GM21367 (cell line): ENCODE measurements at regions not wholly inside any gene's neighbourhood (a gene's known extent, or its start where the extent isn't known, plus 50 kb on each side); places are given as distances from the start of the nearest gene placed in this dataset.
"Not testable (repeated sequence)": the region's sequence is repeated elsewhere in the genome, so short reads cannot be mapped to it uniquely, and the experiment has no call there.

Source experiments
- ATAC-seq: cut with Tn5 transposase; IDR thresholded peaks from one replicate; pipeline ENCODE4 v1.9.1; 2021; ENCODE audit not compliant: unreplicated experiment

DNA sequence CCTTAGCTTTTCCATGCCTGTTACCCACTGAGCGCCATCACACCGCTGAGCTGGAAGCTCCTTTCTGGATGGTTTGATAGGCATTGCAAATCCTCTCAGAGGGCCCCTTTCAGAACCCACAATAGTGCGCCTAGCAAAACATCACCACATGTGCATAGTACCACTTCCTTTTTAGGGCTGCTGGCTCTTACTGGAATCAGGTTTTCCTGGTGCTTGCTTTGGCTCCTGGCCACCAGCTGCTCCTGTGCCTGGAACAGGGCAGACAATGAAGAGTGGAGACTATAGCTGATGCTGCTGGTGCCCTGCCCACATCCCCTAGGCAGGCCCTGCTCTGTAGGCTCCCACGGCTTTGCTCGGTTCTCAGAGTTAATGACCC lies 163.6 kb upstream of the SEMA6A start:
- ATAC-seq: no peak

DNA sequence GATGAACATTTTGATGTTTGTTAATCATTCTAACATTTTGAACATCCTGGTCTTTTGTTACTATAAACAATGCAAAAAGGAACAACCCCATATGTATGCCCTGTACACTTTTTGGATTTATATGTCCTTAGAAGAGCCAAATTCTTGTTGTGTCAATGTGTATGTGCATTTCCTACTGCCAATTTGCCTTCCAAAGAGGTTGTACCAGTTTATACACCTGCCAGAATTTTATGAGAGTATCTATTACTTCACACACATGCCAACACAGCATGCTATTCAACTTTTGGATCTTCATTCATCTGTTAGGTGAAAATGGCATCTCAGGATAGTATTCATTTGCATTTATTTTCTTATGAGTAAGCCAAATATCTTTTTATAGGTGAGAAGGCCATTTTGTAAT lies 162.0 kb upstream of the SEMA6A start:
- no peak for ATAC-seq

DNA sequence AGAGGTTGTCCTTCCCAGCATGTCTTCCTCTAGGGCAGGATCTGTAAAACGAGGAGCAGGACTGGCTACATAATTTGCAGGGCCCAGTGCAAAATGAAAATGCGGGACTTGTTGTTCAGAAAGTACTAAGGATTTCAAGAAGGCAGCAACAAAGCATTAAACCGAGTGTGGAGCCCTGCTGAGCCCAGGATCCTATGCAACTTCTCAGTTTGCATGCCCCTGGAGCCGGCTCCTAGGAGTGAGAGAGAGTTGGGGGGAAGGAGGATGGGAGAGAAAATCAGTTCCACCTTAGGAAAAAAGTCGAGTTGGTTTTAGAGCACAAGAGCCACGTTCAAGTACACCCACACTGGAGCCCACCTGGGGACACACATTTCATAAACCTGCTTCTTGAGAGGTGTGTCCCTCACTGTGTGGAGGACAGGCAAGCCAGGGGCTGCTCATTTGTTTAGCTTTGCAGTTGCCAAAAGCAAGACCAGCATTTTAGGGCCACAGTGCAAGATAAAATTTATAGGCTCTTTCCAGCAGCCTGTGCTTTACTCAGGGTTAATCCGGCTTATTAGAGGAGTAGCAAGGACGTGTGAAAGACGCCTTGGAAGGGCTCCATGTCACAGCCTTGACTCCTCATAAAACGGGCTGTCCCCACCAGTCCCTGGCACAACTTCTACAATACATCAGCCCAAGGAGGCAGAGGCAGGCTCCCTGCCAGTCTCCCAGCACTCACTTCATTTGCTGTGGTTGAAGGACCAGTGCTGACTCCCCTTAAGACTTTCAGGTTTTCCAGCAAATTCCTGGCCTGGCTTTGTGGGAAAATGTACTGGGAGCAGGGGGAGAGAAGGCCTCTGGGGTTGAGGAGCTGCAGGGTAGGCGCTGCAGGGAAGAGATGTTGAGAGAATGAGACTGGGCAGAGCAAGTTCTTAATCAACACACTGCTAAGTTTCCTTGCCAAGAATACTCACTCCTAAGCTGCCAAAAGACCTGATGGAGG lies 159.7 kb upstream of the SEMA6A start:
- no peak for ATAC-seq

- ATAC-seq: no peak
Measured at GRCh38 chr5:116732591-116732990, 158.0 kb upstream of the SEMA6A start.

DNA sequence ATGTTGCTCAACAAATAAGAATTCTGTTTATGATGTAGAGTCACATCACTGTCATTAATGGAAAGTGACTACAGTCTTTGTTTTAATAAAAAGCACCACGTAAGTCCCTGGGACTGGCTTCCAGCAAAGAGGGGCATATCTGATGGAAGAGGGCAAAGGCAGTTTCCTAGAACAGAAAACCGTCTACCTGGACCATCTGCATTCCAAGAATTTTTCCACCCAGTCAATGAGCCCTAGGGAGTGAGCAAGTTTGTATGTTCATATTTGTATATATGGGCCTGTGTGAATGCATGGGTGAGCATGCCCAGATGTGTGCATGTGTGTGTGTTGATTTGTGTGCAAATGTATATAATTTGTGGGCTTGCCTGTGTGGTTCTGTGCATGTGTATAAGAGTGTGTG lies 156.8 kb upstream of the SEMA6A start:
- ATAC-seq: no peak

DNA sequence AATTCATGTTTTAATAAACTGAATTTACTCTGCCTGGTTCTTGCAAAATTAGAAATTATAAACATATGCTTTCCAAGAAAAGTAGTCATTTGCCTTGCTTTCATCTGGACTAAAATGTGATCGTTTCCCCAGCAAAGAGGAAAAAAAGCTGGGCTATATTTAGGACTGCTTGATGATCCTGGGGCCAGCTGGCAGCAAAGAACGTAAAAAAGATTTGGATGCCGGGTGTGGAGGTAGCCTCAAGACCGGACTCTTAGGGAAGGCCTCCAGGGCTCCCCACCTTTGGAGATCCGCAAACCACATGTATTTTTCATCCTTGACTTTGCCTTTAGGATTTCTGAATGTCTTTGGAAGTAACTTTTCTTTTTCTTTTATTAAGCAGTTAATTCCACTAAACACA lies 156.1 kb upstream of the SEMA6A start:
- ATAC-seq: no peak

DNA sequence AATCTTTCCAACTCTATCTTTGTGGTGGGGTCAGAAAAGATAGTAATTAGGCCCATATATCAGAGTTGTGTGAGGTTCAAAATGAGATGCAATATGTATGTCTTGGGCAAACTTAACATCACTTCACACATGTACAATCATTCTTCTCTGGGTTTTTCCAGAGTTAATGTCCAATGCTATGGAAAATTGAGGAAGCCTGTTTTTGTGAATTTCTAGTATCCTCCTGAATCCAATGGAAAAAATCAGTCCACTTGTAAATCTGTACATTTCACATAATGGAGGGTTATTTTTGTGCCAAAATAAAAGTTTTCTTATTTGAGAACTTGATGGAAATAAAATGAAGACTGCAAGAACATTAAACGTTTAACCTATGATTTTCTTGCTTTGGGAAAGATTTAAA lies 155.6 kb upstream of the SEMA6A start:
- ATAC-seq: no peak

DNA sequence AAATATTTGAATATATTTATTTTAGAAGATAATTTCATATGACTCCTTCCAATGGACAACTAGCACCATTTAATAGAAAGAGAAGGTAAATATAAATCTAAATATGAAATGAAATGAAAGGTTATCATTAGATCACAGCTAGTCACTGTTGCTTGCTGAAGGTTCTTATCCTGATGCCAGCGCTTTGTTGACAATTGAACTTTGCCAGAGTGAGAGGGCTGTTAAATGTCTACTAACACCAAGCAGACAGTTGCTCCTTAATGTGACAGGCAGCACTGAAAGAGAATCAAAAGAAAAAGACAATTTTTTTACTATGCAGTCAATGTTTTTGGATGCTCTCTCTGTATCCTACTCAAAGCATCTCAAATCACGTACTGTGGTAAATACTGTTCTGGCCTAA lies 152.6 kb upstream of the SEMA6A start:
- ATAC-seq: no peak

GRCh38 chr5:116726180-116726579 lies 151.6 kb upstream of the SEMA6A start:
- not testable (repeated sequence) for ATAC-seq

- no peak for ATAC-seq
Measured at GRCh38 chr5:116724971-116725370, 150.3 kb upstream of the SEMA6A start.

- ATAC-seq: no peak
Measured at GRCh38 chr5:116722651-116723050, 148.0 kb upstream of the SEMA6A start.

- ATAC-seq: no peak
Measured at GRCh38 chr5:116719106-116719505, 144.5 kb upstream of the SEMA6A start.

GRCh38 chr5:116718317-116718716 lies 143.7 kb upstream of the SEMA6A start:
- no peak for ATAC-seq

DNA sequence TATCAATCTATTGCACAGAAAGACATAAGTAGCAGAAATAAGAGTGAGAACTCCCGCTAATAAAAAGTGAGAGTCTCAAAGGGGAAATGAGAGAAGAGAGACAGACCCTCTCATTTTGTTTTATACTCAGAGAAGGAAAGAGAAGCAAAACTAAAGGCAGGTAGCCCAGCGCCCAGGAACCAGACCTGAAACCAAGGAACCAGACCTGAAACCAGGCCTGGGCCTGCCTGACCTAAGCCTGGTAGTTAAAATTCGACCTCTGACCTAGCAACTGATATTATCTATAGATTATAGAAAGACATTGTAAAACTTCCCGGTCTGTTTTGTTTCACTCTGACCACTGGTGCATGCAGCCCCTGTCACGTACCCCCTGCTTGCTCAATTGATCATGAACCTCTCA lies 134.5 kb upstream of the SEMA6A start:
- ATAC-seq: no peak

DNA sequence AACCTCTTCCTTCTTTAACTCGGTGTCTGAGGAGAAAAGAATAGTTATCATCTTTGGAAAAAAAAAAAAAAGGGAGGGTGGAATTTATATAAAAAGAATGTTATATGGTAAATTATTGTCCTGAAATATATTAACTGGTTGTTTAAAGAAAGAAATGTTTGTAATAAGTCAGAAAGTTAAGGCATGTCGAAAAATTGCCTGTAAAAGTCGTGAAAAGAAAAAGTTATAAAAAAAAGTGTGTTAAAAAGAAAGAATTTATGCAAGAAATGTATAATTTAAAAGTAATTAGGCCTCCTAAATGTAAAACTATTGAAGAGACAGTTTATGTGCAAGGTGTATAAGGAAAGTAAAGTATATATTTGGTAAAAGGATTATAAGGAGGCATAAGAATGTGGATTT lies 130.5 kb upstream of the SEMA6A start:
- not testable (repeated sequence) for ATAC-seq

DNA sequence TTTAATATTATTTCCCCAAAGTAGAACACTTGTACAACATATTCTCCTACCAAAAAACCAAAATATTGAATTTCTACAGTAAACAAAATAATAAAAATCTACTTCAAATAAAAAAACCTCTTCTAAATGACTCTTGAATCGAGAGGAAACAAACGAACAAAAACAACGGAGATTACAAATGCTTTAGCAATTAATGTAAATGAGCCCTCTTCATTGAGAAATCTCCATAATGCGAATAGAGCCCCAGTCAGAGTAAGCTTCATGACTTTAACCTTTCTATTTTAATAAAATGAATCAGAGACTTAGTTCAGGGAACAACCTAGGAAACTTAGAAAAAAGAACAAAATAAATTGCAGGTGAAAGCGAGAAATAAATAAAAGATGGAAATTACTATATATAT lies 129.3 kb upstream of the SEMA6A start:
- ATAC-seq: no peak

DNA sequence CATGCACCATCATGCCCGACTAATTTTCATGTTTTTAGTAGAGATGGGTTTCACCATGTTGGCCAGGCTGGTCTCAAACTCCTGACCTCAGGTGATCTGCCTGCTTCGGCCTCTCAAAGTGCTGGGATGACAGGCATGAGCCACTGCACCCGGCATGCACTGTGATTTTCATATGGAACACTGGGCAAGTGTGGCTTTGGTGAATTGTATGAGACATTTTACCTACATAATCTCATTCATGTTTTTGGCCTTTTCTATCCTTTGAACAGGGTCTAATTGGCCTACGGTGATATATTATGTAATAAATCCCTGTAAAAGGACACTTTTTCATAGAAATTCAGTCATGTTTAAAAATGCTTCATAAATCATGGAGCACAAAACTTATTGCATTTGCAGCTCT lies 128.7 kb upstream of the SEMA6A start:
- ATAC-seq: no peak

DNA sequence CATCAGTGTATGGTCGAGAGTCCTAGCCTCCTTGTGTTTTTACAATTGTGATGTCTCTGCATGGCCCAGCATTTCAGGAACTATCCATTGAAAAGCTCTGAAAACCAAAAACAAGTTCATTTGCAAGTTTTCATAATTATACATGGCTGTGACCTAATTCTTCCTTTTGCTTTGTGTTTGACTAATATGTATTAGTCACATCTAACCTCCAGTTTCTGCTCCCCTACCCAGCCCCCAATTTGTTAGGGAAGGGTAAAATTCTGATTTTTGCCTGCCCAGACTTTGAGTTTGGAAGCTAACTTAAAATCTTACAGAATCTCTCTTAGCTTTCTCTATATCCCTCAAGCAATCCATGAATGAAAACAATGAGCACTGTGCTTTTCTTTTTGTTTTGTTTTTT lies 128.2 kb upstream of the SEMA6A start:
- ATAC-seq: peak; percentile 45

DNA sequence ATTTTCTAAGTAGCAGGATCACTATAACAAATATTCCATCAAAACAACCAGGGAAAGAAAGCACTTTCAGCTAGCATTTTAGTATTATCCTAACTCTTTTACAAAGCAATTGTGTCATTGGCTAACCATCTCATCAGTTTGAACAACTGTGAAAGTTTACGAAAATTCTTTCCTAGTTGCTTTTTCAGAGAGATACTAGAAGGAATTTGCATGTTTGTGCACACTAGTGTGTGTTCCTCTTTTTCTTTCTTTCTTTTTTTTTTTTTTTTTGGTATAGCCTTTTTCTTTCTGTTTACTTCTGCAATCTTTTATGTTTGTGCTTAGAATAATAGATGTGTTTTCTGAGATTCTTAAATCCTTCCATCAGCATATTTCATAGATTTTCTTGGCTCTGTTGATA lies 124.7 kb upstream of the SEMA6A start:
- peak; percentile 39 for ATAC-seq

- ATAC-seq: peak; percentile 80
Measured at GRCh38 chr5:116696366-116696765, 121.7 kb upstream of the SEMA6A start.

- ATAC-seq: no peak
Measured at GRCh38 chr5:116695681-116696080, 121.1 kb upstream of the SEMA6A start.

- ATAC-seq: no peak
Measured at GRCh38 chr5:116686438-116686837, 111.8 kb upstream of the SEMA6A start.

GRCh38 chr5:116685931-116686330 lies 111.3 kb upstream of the SEMA6A start:
- no peak for ATAC-seq
